GM23338 (cell line): ENCODE measurements at regions not wholly inside any gene's neighbourhood (a gene's known extent, or its start where the extent isn't known, plus 50 kb on each side); places are given as distances from the start of the nearest gene placed in this dataset.

Experiments
- ATAC-seq: fragments of 200-7000 bp; cut with Tn5 transposase; 3 replicates; pipeline ENCODE4 v1.9.1; 2020
- DNase-seq: peaks from one replicate; pipeline ENCODE4 v3.0.0-alpha.2; 2015; ENCODE audit warnings: low spot score
- H2AFZ ChIP-seq: fragments of 200-600 bp; sonication (generic); 2 replicates; pipeline ENCODE4 v1.8.0; 2016; ENCODE audit warnings: antibody characterized with exemption, mild to moderate bottlenecking, moderate library complexity
- H3F3A ChIP-seq: fragments of 200-600 bp; sonication (generic); replicated peaks from 2 replicates; pipeline ENCODE4 v1.8.0; 2017; ENCODE audit warnings: antibody characterized with exemption, mixed run types, low read depth
- H3K27ac ChIP-seq: fragments of 200-600 bp; sonication (generic); 2 replicates; pipeline ENCODE4 v1.6.1; 2016; ENCODE audit warnings: low read depth
- H3K27me3 ChIP-seq: fragments of 200-600 bp; sonication (generic); 2 replicates; pipeline ENCODE4 v1.8.0; 2016; ENCODE audit warnings: mild to moderate bottlenecking, mixed run types, moderate library complexity; ENCODE audit not compliant: insufficient read depth
- H3K36me3 ChIP-seq: fragments of 200-600 bp; sonication (generic); 2 replicates; pipeline ENCODE4 v1.8.0; 2016; ENCODE audit warnings: mild to moderate bottlenecking; ENCODE audit not compliant: insufficient read depth
- H3K4me1 ChIP-seq: fragments of 200-600 bp; sonication (generic); 2 replicates; pipeline ENCODE4 v1.8.0; 2016; ENCODE audit warnings: mild to moderate bottlenecking, moderate library complexity; ENCODE audit not compliant: insufficient read depth
- H3K4me2 ChIP-seq: fragments of 200-600 bp; sonication (generic); 2 replicates; pipeline ENCODE4 v1.7.1; 2017; ENCODE audit warnings: mixed run types
- H3K4me3 ChIP-seq: fragments of 200-600 bp; sonication (generic); 2 replicates; pipeline ENCODE4 v1.6.1; 2016; ENCODE audit warnings: mixed run types
- H3K79me2 ChIP-seq: fragments of 200-600 bp; sonication (generic); replicated peaks from 2 replicates; pipeline ENCODE4 v1.8.0; 2017; ENCODE audit warnings: mild to moderate bottlenecking; ENCODE audit not compliant: insufficient read depth
- H3K9me2 ChIP-seq: fragments of 200-600 bp; sonication (generic); 2 replicates; pipeline ENCODE4 v1.8.0; 2017; ENCODE audit not compliant: insufficient read depth
- H4K20me1 ChIP-seq: fragments of 200-600 bp; sonication (generic); replicated peaks from 2 replicates; pipeline ENCODE4 v1.8.0; 2017; ENCODE audit warnings: mild to moderate bottlenecking; ENCODE audit not compliant: insufficient read depth
- H3K27ac Mint-ChIP-seq: 2 replicates; pipeline ENCODE4 v1.8.0; 2020; ENCODE audit warnings: inconsistent platforms, mild to moderate bottlenecking, moderate library complexity, mixed read lengths
- H3K27me3 Mint-ChIP-seq: 3 replicates; pipeline ENCODE4 v1.8.0; 2022; ENCODE audit warnings: low read depth, mild to moderate bottlenecking, moderate library complexity, mixed read lengths, inconsistent platforms; ENCODE audit not compliant: insufficient read depth, poor library complexity
- H3K36me3 Mint-ChIP-seq: 3 replicates; pipeline ENCODE4 v1.8.0; 2021; ENCODE audit warnings: low read depth, mild to moderate bottlenecking, inconsistent platforms, moderate library complexity, mixed read lengths
- H3K4me1 Mint-ChIP-seq: 3 replicates; pipeline ENCODE4 v1.8.0; 2020; ENCODE audit warnings: mild to moderate bottlenecking, inconsistent platforms, mixed read lengths
- H3K4me3 Mint-ChIP-seq: 3 replicates; pipeline ENCODE4 v1.8.0; 2021; ENCODE audit warnings: moderate library complexity, mild to moderate bottlenecking, inconsistent platforms, mixed read lengths
- H3K9me3 Mint-ChIP-seq: 3 replicates; pipeline ENCODE4 v1.8.0; 2020; ENCODE audit warnings: moderate library complexity, mild to moderate bottlenecking, inconsistent platforms, mixed read lengths
- CREB1 ChIP-seq: fragments of 250-450 bp; sonication (Bioruptor Pico); IDR thresholded peaks from 2 replicates; pipeline ENCODE4 v1.5.0; 2020; ENCODE audit warnings: low read depth, mild to moderate bottlenecking, moderate library complexity
- CTCF ChIP-seq, 2 experiments: fragments of 200-600 bp in 1 of 2; sonication (generic) in 1 of 2; conservative IDR thresholded peaks; 2 replicates each; pipeline versions ENCODE4 v1.5.1 to v1.6.1; 2016 to 2017; ENCODE audit warnings: antibody characterized with exemption in 2 of 2, low read depth in 2 of 2, mild to moderate bottlenecking in 2 of 2, moderate library complexity in 1 of 2
- ETS1 ChIP-seq: IDR thresholded peaks from 2 replicates; pipeline ENCODE4 v1.6.1; 2016; ENCODE audit warnings: antibody characterized with exemption
- EZH2 ChIP-seq: fragments of 200-600 bp; sonication (generic); IDR thresholded peaks from one replicate; pipeline ENCODE4 v1.8.0; 2017; ENCODE audit warnings: antibody characterized with exemption, mild to moderate bottlenecking, low read depth; ENCODE audit not compliant: unreplicated experiment
- EZH2phosphoT487 ChIP-seq: fragments of 200-600 bp; sonication (generic); IDR thresholded peaks from one replicate; pipeline ENCODE4 v1.8.1; 2018; ENCODE audit warnings: antibody characterized with exemption; ENCODE audit not compliant: unreplicated experiment
- JUNB ChIP-seq: IDR thresholded peaks from one replicate; pipeline ENCODE4 v1.6.1; 2016; ENCODE audit warnings: antibody characterized with exemption; ENCODE audit not compliant: unreplicated experiment
- NANOG ChIP-seq: IDR thresholded peaks from 2 replicates; pipeline ENCODE4 v1.6.1; 2016; ENCODE audit warnings: antibody characterized with exemption, borderline replicate concordance
- POLR2AphosphoS5 ChIP-seq: IDR thresholded peaks from 2 replicates; pipeline ENCODE4 v1.6.1; 2016; ENCODE audit warnings: antibody characterized with exemption, low read depth
- REST ChIP-seq: IDR thresholded peaks from one replicate; pipeline ENCODE4 v1.6.1; 2018; ENCODE audit warnings: antibody characterized with exemption; ENCODE audit not compliant: unreplicated experiment
- STAT1 ChIP-seq: IDR thresholded peaks from one replicate; pipeline ENCODE4 v1.6.1; 2016; ENCODE audit warnings: antibody characterized with exemption; ENCODE audit not compliant: unreplicated experiment
- ZNF114 ChIP-seq: fragments of 250-450 bp; sonication (Bioruptor Pico); IDR thresholded peaks from 2 replicates; pipeline ENCODE4 v1.5.0; 2020; ENCODE audit warnings: mild to moderate bottlenecking, moderate library complexity
- ZNF331 ChIP-seq: fragments of 250-450 bp; sonication (Bioruptor Pico); IDR thresholded peaks from 2 replicates; pipeline ENCODE4 v1.5.0; 2020; ENCODE audit warnings: low read depth, mild to moderate bottlenecking, moderate library complexity
- TF ChIP-seq, protein P1 (sequence below): fragments of 250-450 bp; sonication (Bioruptor Pico); IDR thresholded peaks from 2 replicates; pipeline ENCODE4 v1.5.0; 2020; ENCODE audit warnings: mild to moderate bottlenecking, moderate library complexity

DNA sequence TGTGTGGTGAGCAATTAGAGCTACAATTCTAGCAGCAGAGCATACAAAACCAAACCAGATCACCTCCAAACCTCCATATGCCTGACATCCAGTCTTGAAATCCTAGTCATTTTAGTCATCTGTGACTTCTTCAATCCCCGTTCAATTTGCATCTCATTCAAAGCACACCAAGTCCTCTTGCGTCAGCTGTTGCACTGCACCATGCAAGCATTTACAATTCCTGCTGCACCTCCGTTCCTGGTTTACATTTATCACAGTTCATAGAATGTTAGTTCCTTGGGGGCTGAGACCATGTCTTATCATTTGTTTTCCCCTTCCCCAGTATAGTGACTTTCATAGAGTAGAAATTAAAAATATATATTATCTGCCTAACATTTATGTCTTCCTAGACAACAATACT, 116.9 kb downstream of the BDH1 start:
- Histone ChIP-seq H3K4me2 (no peak overlapping the region), H3K36me3 (no peaks in the 10 kb centered on the region), H2AFZ (no peak overlapping the region), H3F3A (no peaks in the 10 kb centered on the region), H3K4me1 (peaks cover 5% of the 10 kb centered on the region; the same call in 1 of the 2 replicates), H3K79me2 (no peaks in the 10 kb centered on the region), H4K20me1 (no peaks in the 10 kb centered on the region), H3K27me3 (no peaks in the 10 kb centered on the region), H3K27ac (no peak overlapping the region), H3K4me3 (no peak overlapping the region), H3K9me2 (peaks cover 8% of the 10 kb centered on the region; the same call in 1 of the 2 replicates)
- Mint-ChIP-seq H3K27me3 (peaks cover 4% of the 10 kb centered on the region), H3K4me1 (peaks cover 2% of the 10 kb centered on the region; the same call in 1 of the 3 replicates), H3K9me3 (no peaks in the 10 kb centered on the region), H3K27ac (no peak overlapping the region), H3K36me3 (no peaks in the 10 kb centered on the region; the same call in 2 of the 3 replicates), H3K4me3 (no peak overlapping the region)
- ATAC-seq, result no peak
- DNase-seq, result no peak
- no peak for TF ChIP-seq POLR2AphosphoS5
- TF ChIP-seq ZNF331 (CRISPR knock-in tag), result no peak
- no peak for TF ChIP-seq NANOG
- TF ChIP-seq STAT1, result no peak
- TF ChIP-seq CTCF (conservative IDR thresholded peaks at IDR 0.05; ENCODE audit: low read depth in 2 of 2), result no peak
- TF ChIP-seq, protein P1, sequence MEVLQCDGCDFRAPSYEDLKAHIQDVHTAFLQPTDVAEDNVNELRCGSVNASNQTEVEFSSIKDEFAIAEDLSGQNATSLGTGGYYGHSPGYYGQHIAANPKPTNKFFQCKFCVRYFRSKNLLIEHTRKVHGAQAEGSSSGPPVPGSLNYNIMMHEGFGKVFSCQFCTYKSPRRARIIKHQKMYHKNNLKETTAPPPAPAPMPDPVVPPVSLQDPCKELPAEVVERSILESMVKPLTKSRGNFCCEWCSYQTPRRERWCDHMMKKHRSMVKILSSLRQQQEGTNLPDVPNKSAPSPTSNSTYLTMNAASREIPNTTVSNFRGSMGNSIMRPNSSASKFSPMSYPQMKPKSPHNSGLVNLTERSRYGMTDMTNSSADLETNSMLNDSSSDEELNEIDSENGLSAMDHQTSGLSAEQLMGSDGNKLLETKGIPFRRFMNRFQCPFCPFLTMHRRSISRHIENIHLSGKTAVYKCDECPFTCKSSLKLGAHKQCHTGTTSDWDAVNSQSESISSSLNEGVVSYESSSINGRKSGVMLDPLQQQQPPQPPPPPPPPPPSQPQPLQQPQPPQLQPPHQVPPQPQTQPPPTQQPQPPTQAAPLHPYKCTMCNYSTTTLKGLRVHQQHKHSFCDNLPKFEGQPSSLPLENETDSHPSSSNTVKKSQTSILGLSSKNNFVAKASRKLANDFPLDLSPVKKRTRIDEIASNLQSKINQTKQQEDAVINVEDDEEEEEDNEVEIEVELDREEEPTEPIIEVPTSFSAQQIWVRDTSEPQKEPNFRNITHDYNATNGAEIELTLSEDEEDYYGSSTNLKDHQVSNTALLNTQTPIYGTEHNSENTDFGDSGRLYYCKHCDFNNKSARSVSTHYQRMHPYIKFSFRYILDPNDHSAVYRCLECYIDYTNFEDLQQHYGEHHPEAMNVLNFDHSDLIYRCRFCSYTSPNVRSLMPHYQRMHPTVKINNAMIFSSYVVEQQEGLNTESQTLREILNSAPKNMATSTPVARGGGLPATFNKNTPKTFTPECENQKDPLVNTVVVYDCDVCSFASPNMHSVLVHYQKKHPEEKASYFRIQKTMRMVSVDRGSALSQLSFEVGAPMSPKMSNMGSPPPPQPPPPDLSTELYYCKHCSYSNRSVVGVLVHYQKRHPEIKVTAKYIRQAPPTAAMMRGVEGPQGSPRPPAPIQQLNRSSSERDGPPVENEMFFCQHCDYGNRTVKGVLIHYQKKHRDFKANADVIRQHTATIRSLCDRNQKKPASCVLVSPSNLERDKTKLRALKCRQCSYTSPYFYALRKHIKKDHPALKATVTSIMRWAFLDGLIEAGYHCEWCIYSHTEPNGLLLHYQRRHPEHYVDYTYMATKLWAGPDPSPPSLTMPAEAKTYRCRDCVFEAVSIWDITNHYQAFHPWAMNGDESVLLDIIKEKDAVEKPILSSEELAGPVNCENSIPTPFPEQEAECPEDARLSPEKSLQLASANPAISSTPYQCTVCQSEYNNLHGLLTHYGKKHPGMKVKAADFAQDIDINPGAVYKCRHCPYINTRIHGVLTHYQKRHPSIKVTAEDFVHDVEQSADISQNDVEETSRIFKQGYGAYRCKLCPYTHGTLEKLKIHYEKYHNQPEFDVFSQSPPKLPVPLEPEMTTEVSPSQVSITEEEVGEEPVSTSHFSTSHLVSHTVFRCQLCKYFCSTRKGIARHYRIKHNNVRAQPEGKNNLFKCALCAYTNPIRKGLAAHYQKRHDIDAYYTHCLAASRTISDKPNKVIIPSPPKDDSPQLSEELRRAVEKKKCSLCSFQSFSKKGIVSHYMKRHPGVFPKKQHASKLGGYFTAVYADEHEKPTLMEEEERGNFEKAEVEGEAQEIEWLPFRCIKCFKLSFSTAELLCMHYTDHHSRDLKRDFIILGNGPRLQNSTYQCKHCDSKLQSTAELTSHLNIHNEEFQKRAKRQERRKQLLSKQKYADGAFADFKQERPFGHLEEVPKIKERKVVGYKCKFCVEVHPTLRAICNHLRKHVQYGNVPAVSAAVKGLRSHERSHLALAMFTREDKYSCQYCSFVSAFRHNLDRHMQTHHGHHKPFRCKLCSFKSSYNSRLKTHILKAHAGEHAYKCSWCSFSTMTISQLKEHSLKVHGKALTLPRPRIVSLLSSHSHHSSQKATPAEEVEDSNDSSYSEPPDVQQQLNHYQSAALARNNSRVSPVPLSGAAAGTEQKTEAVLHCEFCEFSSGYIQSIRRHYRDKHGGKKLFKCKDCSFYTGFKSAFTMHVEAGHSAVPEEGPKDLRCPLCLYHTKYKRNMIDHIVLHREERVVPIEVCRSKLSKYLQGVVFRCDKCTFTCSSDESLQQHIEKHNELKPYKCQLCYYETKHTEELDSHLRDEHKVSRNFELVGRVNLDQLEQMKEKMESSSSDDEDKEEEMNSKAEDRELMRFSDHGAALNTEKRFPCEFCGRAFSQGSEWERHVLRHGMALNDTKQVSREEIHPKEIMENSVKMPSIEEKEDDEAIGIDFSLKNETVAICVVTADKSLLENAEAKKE, result no peak
- TF ChIP-seq ZNF114 (CRISPR knock-in tag), result no peak
- no peak for TF ChIP-seq ETS1
- TF ChIP-seq EZH2phosphoT487, result no peak
- TF ChIP-seq JUNB, result no peak
- no peak for TF ChIP-seq EZH2
- no peak for TF ChIP-seq CREB1 (CRISPR knock-in tag)
- no peak for TF ChIP-seq REST
